Erythroblast (primary cell): ENCODE measurements at regions not wholly inside any gene's neighbourhood (a gene's known extent, or its start where the extent isn't known, plus 50 kb on each side); places are given as distances from the start of the nearest gene placed in this dataset.

ENCODE experiments used
- GATA1 ChIP-seq: IDR thresholded peaks from 2 replicates; pipeline ENCODE4 v1.6.1; 2011; ENCODE audit warnings: low read depth, mild to moderate bottlenecking, control low read depth, low read length, moderate library complexity
- POLR2A ChIP-seq: IDR thresholded peaks from 2 replicates; pipeline ENCODE4 v1.6.1; 2011; ENCODE audit warnings: mild to moderate bottlenecking, low read length

DNA sequence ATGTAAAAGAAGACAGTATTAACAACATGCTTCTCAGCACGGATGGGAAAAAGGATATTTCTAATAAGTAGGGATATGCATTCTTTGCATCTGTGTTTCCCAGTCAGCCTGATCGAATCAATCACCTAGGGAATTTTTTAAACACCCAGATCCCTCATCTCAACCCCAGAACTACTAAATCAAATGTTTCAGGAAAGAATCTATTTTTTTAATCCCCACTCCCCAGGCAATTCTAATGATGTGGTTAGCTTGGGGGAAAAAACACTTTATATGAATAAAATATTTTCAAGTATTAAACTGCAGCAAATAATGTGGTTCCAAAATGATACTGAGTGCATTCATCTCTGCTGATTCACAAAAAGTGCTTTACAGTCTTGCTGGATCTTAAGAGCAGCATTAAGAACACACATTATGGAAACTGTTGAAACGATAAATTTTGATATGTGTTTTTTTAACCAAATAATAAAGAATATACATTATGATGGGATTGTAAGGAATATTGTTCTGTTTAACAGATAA lies 68.7 kb upstream of the GUCY1A1 start:
- TF ChIP-seq POLR2A = no peak
- TF ChIP-seq GATA1 = no peak
